GM21390 (cell line): ENCODE measurements at regions not wholly inside any gene's neighbourhood (a gene's known extent, or its start where the extent isn't known, plus 50 kb on each side); places are given as distances from the start of the nearest gene placed in this dataset.

ENCODE experiments used
- ATAC-seq: cut with Tn5 transposase; IDR thresholded peaks from one replicate; pipeline ENCODE4 v1.9.1; 2021; ENCODE audit not compliant: unreplicated experiment

- ATAC-seq, result no peak
Observed at GRCh38 chr5:124341066-124341858, 405.2 kb downstream of the ZNF608 start.

DNA sequence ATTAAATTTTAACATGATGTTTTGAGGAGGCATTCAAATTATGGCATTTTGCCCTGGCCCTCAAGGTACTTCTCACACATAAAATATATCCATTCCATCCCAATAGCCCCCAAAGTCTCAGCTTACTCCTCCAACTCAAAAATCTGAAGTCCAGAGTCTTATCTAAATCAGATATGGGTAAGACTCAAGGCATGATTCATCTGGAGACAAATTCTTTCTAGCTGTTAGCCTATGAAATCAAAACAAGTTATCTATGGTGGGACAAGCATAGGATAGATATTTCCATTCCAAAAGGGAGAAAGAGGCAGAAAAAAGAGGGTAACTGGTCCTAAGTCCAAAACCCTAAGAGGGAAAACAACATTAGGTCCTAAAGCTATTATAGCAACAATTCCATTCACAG, 408.4 kb downstream of the ZNF608 start:
- ATAC-seq, result no peak

DNA sequence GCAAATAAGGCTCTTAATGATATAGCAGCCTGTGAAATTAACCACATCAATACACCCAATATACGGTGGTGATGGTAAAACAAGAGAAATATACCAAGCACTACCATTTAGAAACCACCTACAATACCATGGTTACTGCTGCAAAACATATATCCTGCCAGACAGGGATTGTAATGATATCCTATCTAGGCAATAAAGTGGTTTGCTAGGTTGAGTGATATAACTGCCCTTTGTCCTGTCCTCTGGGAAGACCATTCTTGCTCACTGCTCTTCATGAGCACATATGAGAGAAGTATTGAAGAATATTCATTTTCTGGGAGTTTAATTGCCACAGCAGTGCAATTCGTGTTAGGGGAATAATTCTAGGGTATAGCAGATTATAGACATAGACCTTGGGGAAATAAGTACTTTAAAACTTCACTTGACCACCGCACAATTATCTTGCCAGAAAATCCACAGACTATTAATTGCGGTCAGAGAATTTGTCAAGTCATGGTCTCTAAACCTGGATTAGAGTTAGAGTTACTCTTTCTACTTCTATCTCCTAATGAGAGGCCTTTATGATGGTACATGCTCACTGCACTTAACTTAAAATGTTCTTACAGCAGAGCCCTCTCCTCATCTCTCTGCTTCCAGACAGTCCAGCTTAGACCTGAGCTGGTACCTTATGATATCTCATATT, 413.0 kb downstream of the ZNF608 start:
- no peak for ATAC-seq

GRCh38 chr5:124332273-124332672, 414.2 kb downstream of the ZNF608 start:
- ATAC-seq, result no peak

DNA sequence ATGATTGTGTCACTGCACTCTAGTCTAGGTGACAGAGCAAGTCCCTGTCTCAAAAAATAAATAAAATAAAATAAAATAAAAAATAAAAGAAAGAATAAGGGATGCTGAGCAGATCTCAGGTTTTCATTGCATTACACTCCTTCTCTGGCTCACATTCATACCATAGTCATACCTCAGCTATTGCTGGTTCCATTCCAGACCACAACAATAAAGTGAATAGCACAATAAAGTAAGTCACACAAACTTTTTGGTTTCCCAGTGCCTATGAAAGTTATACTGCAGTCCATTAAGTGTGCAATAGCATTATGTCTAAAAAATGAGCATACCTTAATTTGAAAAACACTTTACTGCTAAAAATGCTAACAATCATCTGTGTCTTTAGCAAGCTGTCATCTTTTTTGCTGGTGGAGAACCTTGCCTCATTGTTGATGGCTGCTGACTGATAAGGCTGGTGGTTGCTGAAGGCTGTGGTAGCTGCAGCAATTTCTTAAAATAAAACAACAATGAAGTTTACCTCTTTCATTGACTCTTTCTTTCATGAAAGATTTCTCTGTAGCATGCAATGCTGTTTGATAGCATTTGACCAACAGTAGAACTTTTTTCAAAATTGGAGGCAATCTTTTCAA, 415.7 kb downstream of the ZNF608 start:
- ATAC-seq, result no peak

- no peak for ATAC-seq
Observed at GRCh38 chr5:124328201-124328600, 418.2 kb downstream of the ZNF608 start.

- ATAC-seq, result no peak
Observed at GRCh38 chr5:124318661-124319060, 427.8 kb downstream of the ZNF608 start.

DNA sequence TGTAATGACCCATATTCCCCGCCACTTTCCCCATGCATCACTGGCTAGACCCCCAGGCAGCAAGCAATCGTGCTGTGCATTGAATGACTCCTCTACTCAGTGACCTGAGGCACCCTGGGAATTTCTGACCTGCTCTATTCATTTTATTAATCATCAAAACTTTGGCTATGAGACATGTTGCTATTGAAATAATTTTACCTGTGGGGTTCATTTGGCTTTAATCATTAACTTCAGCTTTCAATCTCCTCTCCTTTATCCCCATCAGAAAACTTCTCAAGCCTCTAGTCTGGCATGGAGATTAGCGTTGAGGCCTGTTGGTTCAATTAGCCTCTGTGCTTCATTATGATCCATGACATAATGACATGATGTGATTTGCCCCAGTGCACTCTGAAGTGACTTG, 429.0 kb downstream of the ZNF608 start:
- ATAC-seq, result no peak

GRCh38 chr5:124315741-124316415, 430.6 kb downstream of the ZNF608 start:
- no peak for ATAC-seq

- ATAC-seq, result no peak
Observed at GRCh38 chr5:124310453-124310852, 436.0 kb downstream of the ZNF608 start.

DNA sequence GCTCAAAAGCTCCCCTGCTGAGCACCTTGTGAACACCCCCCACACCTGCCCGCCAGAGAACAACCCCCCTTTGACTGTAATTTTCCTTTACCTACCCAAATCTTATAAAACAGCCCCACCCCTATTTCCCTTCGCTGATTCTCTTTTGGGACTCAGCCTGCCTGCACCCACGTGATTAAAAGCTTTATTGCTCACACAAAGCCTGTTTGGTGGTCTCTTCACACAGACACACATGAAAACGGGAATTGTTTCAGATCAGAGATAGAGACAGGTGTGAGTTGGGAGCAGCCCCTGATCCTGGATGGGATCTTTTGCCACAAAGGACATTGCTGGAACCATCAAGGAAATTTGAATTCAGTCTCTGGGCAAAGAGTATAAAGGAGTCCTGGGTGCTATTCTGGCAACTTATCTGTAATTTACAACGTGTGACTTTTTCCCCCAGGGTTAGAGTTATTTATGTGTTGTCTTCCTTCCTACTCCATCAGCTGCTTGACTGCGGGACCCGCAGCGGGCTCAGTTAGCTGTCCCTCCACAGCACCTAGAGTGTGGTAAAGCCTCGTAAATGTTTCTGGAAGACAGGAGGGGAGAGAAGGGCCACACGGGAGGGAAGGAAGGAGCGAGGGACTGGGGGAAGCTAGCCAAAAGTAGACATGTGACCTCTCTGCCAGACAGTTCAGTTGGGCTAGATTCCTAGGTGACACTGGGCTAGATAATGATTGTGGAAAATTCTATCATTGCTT, 437.0 kb downstream of the ZNF608 start:
- ATAC-seq, result no peak

DNA sequence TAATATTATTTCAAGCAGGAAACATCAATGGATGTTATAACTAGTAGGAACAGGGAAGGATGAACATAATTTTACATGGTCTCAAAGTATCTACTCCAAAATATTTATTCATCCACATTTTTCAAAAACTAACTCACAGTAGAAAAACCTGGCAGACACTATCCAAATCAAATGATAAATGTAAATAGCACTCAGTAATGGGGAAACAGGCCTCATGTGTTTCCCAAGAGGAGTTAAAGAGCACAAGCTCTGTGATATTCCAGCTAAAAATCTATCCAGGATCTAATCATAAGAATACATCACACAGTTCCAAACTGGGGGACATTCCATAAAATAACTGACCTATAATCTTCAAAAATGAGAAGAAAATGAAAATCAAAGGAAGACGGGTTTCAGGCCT, 443.1 kb downstream of the ZNF608 start:
- ATAC-seq, result no peak

DNA sequence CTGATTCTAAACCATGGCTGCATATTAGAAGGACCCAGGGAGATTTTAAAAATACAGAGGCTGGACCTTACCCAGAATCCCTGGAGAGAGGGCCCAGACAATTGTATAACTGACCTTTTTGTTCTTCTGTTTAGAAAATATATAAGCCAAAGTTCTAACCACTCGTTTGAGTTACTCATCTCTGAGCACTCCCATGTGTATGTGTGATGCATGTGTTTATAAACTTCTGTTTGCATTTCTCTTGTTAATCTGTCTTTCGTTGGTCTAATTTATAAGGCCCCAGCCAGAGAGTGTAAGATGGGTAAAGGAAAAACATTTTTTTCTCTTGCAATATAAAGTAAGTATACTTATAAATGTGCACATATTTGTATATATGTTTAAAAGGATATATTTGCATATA, 443.9 kb downstream of the ZNF608 start:
- no peak for ATAC-seq

DNA sequence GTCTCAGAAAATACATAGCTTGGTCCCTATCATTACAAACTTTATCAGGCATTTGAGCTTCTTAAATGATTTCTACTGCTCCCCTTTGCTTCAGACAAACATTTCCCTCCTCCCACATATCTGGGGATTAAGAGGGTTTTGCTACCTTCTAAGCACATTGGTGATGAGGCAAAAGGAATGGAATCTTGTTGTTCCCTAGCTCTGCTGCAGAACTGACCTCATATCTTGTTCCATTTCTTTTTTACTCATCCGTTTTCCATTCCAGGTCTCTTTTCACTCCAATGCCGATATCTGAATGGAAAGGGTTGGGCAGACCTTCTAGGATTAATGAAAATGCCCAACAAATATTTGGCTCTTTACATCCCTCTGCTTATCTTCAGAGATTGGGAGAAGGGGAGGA, 444.6 kb downstream of the ZNF608 start:
- ATAC-seq, result no peak

DNA sequence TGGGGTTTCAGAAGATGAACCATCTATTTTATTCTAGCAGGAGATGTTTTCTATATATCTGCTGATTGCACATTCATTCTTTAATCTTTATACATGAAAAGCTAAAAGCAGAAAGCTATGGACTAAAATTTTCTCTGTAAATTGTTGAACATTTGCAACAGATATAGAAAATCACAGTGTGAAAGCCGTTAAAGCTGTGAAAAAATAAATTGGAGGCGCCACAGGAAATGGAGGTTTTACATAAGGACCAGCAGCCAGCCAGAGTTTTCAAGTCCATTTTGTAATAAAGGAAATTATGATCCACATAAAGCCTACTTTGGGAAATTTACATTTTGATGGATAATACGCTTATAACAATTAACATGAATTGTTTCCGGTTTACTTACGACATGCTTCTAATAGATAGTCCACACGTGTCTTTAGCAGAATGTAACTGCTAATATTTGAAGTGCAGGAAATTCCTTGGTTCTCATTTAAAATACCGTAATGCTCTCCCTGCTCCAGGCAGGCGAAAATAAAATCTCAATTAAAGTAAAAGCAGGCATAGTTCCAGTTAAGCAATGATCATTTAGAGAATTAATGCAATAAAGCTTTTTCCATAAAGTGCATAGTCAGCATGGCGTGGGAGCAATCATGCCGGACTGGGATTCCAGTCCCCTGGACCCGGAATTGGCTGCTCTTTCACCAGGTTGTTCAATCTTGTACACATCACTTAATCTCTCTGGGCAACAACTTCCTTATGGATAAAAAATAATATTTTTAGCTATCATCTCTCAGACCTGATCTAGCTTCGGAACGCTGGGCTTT, 445.4 kb downstream of the ZNF608 start:
- no peak for ATAC-seq

DNA sequence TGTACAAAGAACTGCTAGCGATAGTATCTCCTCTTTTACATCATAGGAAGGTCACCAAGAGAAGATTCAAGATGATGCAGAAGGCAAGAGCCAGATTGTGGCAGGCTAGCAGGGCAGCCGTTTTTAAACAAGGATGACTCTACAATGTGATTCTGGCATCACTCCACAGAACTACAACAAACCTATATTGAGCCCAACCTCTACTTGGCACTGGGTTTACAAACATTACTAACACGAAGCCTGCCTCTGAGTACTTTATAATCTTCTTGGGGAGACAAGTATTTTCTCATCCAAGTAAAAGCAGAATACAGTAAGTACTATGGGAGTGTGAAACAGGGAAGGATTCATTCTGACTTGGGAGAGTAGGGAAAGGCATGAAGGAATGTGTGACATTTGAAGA, 448.6 kb downstream of the ZNF608 start:
- ATAC-seq, result no peak

- no peak for ATAC-seq
Observed at GRCh38 chr5:124292322-124292855, 454.1 kb downstream of the ZNF608 start.

GRCh38 chr5:124289641-124290311, 456.7 kb downstream of the ZNF608 start:
- no peak for ATAC-seq

GRCh38 chr5:124289130-124289529, 457.3 kb downstream of the ZNF608 start:
- no peak for ATAC-seq
